HG02588 (cell line): ENCODE measurements at regions not wholly inside any gene's neighbourhood (a gene's known extent, or its start where the extent isn't known, plus 50 kb on each side); places are given as distances from the start of the nearest gene placed in this dataset.

Experiments used
- ATAC-seq: cut with Tn5 transposase; IDR thresholded peaks from one replicate; pipeline ENCODE4 v1.9.1; 2021; ENCODE audit warnings: mild to moderate bottlenecking, moderate library complexity; ENCODE audit not compliant: unreplicated experiment

DNA sequence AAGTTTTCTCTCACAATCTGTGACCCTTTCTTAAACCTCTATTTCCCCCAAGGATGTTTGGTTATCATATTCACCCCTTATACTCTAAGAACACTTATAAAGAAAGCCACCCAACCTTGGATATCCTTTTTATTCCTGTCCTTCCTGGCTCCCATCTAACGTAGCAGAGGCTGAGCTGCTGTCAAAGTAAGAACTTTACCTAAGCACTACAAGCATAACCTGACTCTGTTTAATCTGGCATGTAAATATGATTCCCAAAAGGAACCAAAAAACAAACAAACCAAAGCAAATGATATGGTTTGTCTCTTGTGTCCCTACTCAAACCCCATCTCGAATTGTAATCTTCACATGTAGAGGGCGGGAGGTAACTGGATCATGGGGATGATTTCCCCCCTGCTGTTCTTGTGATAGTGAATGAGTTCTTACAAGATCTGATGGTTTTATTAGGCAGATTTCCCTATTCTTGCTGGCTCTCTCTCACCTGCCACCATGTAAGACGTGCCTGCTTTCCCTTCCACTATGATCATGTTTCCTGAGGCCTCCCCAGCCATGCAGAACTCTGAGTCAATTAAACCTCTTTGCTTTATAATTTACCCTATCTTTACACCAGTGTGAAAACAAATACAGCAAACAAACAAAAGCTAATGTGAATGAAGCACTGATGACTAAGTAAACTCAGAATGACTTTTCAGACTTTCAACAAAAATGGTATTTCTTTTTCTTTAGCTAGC lies 72.7 kb upstream of the SPOPL start:
- no peak for ATAC-seq

DNA sequence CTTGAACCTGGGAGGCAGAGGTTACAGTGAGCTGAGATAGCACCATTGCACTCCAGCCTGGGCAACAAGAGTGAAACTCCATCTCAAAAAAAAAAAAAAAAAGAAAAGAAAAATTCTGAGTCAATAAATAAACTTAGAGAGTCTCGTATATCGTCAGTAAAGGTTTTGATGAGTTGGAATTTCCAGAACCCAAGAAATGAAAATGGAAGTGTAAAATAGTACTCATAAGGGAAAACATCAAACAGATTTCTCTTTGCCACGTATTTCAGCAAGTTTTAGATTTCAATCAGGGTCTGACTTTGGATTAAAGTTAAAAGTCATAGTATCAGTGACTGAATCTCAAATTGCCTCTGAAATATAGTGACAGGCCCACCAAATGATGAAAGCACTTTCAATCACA lies 71.4 kb upstream of the SPOPL start:
- ATAC-seq: no peak

DNA sequence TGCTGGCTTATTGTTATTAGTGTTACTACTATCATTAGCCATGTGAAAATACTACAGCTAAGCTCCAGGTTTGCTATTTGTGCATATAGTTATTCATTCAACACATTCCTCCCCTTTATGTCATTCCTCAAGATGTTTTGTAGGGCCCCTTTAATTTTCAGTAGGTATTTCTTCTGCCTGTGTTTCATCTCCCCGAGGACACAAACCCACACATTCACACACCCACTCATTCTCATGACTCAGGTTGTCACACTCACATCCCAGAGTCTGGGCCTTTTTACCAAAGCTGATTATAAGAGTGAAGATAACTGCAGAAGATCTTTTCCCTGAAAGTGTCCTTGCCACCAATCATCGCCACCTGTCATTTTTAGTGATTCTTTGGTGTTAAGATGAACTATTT lies 68.6 kb upstream of the SPOPL start:
- ATAC-seq: no peak

DNA sequence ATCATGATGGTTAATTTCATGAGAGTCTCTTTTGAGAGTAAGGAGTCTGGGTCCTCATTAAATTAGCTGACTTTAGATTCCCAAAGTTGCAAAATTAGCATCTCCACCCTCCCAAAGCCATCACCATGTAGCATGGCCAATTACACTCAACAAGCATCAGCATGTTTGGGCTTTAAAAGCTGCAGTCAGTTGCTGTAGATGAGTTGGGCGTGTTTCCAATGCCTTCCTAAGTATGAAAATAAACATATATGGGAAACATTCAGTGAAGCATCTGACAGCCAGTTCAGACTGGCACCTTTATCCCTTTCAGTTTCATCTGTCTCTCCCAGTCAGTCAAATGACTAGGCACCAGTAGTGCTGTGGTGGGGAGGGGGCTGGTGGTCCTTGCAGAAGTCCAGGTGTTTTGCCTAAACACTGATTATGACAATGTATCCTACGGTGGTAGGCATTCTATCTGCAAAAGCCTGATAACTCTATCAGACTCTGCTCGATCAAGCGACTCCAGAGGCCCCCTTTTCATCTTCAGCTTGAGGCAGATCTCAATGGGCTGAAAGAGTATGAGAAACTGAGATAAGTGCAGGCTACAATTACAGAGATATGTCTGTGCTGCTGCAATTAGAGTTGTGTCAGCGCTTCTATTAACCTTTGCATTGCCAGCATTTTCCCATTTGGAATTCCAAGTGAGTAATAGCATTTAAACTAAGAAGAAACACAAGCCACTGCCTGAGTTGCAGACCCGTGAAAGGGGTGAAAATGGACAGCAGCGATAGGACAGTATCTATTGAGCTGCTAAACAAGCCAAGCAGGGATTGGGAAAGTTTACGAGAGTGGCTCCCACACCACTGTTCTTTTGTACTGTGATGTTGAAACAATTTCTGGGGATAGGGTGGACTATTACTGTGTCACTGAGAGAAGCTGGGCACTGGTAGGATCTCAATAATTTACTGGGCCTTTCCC lies 67.3 kb upstream of the SPOPL start:
- no peak for ATAC-seq

DNA sequence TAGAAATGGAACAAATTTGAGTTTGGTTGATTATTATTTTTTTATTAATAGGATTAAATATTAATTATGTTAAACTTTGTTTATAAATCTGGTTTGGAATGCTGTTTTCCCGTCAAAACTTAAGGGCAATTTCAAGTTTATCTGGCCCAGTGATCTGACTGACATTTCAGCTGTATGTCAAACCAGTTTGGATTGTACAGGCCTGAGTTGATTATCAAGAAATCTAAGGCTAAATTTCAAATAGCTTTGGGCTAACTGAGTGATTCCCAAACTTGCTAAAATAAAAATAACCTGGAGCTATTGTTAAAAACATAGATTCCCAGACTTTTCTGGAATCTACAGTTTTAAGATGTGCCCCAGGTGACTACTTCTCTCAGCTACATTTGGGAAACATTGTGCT lies 65.9 kb upstream of the SPOPL start:
- no peak for ATAC-seq

DNA sequence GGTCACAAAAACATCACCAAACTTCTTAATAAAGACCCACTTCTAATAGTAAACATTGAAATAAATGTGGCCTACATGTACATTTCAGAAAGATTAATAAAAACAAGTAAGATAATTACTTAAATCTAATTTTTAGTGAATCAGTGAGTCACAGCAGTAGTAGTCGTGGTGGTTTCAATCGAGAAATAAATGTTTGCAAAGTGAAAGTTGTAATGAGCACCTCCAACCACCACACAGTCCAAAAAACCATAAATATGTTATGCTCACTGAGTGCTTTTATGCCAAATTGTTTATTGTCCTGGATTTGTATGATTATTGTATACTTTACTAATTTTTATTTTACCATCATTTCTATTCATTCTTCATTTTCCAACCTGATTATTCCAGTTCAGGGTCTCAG lies 61.8 kb upstream of the SPOPL start:
- no peak for ATAC-seq

DNA sequence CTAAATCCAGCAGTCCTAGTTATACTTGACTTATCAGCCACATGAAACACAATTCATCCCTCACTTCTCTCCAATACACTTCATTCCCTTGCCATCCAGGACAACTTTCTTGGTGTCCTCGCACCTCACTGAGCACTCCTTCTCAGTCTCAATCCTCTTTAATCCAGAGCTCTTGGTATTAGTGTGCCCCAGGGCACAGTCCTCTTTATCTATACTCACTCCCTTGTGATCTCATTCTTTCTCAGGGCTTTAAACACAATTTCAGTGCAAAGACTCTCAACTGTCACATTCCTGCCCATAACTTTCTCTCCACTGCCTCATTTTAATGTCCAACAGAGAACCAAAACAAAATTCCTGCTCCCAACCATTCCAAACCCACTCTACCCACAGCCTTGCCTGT lies 60.8 kb upstream of the SPOPL start:
- no peak for ATAC-seq

DNA sequence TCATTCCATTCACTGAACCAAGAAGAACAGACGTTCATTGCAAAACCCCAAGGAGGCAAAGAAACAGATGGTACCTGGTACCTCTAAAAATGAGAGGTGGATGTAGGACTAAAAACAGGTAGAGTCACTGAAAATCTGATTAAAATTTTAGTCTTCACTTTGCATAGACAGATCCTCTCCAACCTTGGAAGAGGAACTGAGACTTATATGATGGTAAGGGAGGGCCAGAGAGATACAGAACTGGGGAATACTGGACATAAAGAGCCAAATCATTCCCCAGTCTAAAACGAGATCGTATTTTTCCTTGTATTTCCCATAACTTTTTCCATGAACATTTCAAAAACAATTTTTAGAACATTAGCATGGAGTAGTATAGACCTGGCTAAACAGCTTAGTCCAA lies 59.7 kb upstream of the SPOPL start:
- ATAC-seq: no peak

DNA sequence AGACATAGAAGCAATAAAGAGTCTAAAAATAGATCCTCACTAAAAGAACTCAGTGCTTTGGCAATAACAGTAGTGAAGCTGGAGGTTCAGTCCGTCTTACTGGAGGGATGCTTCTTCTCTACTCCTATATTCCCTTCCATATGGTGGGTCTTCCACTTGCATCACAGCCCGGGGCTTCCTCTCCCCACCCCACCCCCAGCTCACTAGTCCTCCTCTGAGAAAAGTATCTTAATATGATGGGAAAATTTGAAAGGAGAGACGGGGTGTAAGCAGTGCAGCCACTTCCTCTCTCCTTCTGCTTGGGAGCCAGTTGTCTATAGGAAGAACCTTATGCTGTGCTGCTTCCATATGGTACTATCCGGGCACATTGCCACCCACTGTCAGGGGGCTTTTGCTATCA lies 57.2 kb upstream of the SPOPL start:
- ATAC-seq: no peak

DNA sequence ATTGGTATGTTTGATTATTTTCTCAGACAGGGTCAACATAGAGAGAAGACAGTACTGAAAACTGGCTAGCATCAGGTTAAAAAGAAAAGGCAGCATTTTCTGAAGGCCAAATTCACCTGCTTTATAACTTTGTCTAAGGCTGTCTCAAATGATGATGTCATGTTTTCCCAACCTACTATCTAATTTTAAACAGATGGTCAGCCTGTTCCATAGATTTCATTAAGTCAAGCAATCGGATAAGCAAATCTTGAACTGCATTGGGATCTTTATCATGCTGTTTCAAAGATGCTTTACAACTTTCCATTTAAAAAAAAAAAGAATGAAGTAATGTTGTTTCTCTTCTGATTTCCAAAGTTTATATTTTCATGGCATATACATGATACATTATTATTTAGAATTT lies 56.3 kb upstream of the SPOPL start:
- ATAC-seq: no peak

DNA sequence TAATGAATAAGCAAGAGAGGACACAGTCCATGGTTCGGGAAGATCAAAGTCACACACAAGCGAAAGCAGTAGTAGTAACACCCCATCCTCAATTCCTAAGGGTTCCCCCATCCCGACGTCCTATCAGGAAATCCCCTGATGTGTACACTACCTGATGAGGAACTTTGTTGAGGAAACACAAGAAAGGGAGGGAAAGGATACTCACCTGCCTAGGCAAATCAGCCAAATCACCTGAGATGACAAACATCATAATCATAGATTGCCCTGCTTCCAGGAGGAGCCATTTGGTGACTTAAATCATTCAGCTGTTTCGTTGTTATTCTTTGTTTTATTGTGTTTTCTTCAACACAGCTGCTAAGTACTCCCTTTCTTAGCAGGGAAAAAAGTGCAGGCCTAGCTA lies 55.5 kb upstream of the SPOPL start:
- no peak for ATAC-seq

DNA sequence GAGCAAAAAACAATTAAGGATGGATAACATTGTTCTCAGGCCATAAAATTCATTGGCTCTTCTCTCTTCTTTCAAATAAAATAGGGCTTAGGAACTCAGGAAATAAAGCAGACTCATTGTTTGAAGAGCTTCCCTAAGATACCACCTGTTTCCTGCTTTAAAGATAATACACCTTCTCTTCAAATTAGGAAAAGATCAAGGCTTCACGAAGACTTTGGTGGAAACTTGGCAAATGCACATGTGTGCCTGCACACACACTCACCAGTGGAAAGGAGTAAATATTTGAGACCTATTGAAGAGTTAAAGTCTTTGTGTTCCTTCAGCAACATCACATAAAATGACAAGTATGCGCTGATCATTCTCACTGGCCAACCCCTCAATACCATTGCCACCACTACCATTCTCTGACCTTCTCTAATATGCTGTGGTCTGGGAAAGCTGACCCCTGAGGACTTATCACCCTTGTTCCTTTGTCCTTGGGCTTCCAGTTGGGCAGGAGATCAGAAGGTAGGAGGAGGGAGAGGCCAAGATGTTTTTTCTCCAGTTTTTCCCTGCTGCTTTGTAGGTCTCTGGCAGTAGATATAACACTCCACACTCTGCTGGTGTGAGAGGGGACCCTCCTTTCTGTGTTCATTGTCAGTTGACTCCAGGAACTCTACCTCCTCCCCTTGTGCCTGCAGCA lies 53.5 kb upstream of the SPOPL start:
- ATAC-seq: no peak
